ENCODE measurements at regions not wholly inside any gene's neighbourhood (a gene's known extent, or its start where the extent isn't known, plus 50 kb on each side); places are given as distances from the start of the nearest gene placed in this dataset.
A peak's percentile ranks its signal among the peaks of the same experiment; 100 is the strongest.

- peak overlapping the region; percentile 5; the same call in 1 of the 2 replicates for H3K4me3 ChIP-seq (ENCODE audit: low read depth, low read length)
- DNase-seq = peak; percentile 31
- no peaks in the 10 kb centered on the region for H3K9me3 ChIP-seq (ENCODE audit: severe bottlenecking)
- H3K27ac ChIP-seq = peak overlapping the region; percentile 17
- no peaks in the 10 kb centered on the region for H3K27me3 ChIP-seq (ENCODE audit: insufficient read depth, low read depth, severe bottlenecking)
- no peaks in the 10 kb centered on the region for H3K36me3 ChIP-seq
- TF ChIP-seq CTCF (IDR thresholded peaks at IDR 0.05; ENCODE audit: low read depth, low read length) = no peak
These were observed 398.5 kb downstream of the REEP3 start for GRCh38 chr10:63919575-63920279.

- Histone ChIP-seq H3K27me3 (ENCODE audit: insufficient read depth, low read depth, severe bottlenecking) (no peaks in the 10 kb centered on the region), H3K4me3 (ENCODE audit: low read depth, low read length) (no peak overlapping the region), H3K9me3 (ENCODE audit: severe bottlenecking) (no peaks in the 10 kb centered on the region), H3K27ac (peak overlapping the region; percentile 43), H3K36me3 (no peaks in the 10 kb centered on the region)
- no peak for DNase-seq
- no peak for TF ChIP-seq CTCF (IDR thresholded peaks at IDR 0.05; ENCODE audit: low read depth, low read length)
These were observed 399.7 kb downstream of the REEP3 start for GRCh38 chr10:63920926-63921325.

- no peak for TF ChIP-seq CTCF (IDR thresholded peaks at IDR 0.05; ENCODE audit: low read depth, low read length)
- Histone ChIP-seq H3K27ac (peak overlapping the region; percentile 53), H3K4me3 (ENCODE audit: low read depth, low read length) (no peak overlapping the region), H3K27me3 (ENCODE audit: insufficient read depth, low read depth, severe bottlenecking) (no peaks in the 10 kb centered on the region), H3K9me3 (ENCODE audit: severe bottlenecking) (no peaks in the 10 kb centered on the region), H3K36me3 (no peaks in the 10 kb centered on the region)
- DNase-seq = no peak
These were observed 400.8 kb downstream of the REEP3 start for GRCh38 chr10:63921908-63922467.

GRCh38 chr10:63922468-63923284 is 401.5 kb downstream of the REEP3 start:
- Histone ChIP-seq H3K27me3 (ENCODE audit: insufficient read depth, low read depth, severe bottlenecking) (no peaks in the 10 kb centered on the region), H3K36me3 (no peaks in the 10 kb centered on the region), H3K9me3 (ENCODE audit: severe bottlenecking) (no peaks in the 10 kb centered on the region), H3K4me3 (ENCODE audit: low read depth, low read length) (no peak overlapping the region), H3K27ac (peak overlapping the region; percentile 53)
- no peak for DNase-seq
- TF ChIP-seq CTCF (IDR thresholded peaks at IDR 0.05; ENCODE audit: low read depth, low read length) = no peak

GRCh38 chr10:63929831-63930467 is 408.7 kb downstream of the REEP3 start:
- H3K4me3 ChIP-seq (ENCODE audit: low read depth, low read length) = no peak overlapping the region
- no peak overlapping the region for H3K27ac ChIP-seq
- no peaks in the 10 kb centered on the region for H3K36me3 ChIP-seq
- TF ChIP-seq CTCF (IDR thresholded peaks at IDR 0.05; ENCODE audit: low read depth, low read length) = no peak
- peak; percentile 13 for DNase-seq
- H3K27me3 ChIP-seq (ENCODE audit: insufficient read depth, low read depth, severe bottlenecking) = no peaks in the 10 kb centered on the region
- no peaks in the 10 kb centered on the region for H3K9me3 ChIP-seq (ENCODE audit: severe bottlenecking)
